ENCODE measurements at regions not wholly inside any gene's neighbourhood (a gene's known extent, or its start where the extent isn't known, plus 50 kb on each side); places are given as distances from the start of the nearest gene placed in this dataset.

DNA sequence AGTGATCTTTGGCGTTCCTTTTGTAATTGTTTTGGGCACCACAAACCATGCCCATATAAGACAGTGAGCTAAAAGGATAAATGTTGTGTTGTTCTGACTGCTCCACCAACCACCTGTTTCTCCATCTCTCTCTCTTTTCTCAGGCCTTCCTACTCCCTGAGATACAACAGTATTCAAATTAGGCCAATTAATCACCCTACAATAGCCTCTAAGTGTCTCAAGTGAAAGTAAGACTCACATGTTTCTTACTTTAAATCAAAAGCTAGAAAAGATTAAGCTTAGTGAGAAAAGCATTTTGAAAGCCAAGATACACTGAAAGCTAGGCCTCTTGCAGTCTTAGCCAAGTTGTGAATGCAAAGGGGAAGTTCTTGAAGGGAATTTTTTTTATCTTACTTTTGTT, 268.8 kb upstream of the NREP start:
- no peak for DNase-seq (ENCODE audit: low read depth)

DNA sequence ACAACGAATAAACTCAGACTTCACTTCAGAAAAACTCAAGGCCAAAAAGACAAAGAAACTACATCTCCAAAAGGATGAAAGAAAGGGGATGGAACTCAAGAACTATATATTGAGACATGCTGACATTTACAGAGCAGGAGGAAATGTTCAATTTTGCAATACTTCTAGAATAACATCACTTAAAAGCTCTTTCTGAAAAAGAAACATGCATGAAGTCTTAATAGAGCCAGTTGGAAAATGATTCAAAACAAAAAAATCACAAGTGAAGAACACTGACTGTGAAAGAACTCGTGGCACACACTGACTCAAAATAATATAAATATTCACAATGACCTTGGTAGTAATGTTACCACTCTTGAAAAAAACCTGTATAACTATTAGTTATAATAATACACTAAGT, 267.8 kb upstream of the NREP start:
- no peak for DNase-seq (ENCODE audit: low read depth)

DNA sequence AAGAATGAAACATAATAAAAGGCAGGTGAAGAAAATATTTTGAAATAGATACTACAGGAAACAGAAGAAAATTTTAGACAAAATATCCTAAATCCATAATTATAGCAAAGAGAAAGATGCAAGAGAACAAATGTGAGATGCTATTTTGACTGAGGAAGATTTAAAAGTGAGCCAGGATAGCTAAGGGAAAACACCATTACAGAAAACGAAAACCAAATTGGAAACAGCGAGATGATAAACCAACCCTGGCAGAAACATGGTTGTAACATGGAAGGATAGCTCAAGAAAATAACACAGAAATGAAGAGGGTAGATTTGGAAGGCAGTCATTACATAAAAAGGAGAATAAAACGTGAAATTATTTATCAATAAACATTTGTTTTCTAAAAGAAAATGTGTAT, 267.2 kb upstream of the NREP start:
- DNase-seq (ENCODE audit: low read depth): no peak

DNA sequence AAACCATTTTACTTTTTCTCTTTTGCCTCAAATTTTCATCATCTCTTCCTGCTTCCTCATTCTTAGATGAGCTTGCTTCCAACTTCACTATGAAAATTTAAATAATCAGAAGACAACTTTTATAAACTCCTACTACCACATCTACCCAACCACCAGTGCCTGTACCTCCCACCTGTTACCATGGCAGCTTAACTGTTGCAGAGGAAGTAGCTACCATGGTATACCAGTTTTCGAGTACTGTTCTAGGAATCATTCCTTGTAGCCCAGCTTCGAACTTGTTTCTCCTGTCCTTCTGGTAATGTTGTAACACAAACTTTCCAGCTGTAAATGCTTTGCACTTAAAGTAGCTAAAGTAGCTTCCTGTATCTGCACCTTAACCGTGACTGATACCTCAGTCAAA, 266.8 kb upstream of the NREP start:
- no peak for DNase-seq (ENCODE audit: low read depth)

DNA sequence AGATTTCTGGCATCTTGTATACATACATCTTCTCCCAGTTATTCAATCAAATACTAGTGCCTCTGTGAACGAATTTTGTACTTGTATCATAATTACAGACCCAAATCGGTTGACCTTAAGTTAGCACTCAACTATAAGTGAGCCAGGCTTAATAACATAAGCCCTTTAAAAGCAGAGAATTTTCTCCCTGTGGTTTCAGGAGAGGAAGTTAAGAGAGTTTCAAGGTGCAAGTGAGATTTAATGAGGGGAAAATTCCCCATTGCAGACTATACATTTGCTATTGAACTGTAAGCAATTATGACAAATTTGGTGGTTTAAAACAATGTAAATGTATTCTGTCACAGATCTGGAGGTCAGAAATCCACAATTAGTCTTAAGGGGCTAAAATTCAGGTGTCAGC, 261.9 kb upstream of the NREP start:
- DNase-seq (ENCODE audit: low read depth): no peak

DNA sequence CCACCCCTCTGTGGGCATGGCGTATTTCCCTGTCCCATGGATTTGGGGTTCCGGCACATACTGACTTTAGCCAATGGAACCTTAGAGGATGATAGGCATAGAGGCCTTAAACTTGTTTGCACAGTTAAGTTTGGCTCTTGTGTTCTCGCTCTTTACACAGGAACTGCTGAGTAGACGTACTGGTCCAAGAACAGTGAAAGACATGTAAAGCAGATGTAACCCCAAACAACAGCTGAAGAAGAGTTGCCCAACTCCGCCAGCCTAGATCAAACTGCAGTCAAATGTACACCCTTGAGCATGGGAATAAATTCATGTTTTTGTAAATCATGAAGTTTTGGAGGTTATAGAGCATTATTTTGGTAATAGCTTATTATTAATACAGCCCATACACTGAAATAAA, 260.0 kb upstream of the NREP start:
- no peak for DNase-seq (ENCODE audit: low read depth)

DNA sequence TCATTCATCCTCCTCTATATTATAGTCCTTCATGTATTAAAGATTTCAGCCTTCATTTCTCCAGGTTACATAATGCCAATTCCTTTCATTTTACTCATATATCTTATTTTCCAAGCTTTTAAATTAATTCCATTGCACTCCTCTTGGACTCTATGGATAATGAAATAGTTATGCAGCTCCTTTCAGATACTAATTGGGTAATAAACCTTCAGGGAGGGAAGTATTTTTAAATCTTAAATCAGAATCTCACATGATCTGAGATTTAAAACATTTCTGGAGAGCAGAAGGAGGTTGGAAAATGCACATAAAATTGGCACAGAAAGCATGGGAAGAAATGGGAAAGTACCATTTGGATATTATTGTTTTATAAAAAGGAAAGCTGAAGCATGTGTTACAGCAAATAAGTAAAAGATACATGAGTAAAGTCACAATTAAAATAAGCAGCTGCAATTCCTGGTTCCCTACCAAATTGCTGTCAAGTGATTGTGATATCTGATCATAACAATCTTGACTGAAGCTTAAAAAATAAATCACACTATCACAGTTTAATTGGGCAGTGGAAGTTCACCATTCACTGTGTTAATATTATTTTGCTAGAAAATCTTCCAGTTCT, 257.9 kb upstream of the NREP start:
- no peak for DNase-seq (ENCODE audit: low read depth)

DNA sequence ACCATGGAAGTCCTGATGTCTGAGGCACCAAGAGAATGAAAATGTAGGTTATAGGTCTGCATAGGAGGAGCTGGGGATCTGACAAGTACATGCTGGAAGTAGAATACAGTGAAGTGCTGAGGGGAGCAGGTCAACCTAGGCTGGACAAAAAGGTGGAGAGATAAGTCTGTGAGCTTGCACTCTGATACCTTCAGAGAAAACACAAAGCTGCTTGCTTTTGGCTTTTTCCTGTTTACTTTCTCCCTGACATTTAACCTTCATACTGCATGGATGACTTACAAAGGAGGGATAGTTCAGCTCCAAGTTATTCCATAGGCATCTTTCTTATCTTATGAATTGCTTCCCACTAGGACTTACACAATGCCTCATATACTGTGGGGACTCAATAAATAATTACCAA, 256.7 kb upstream of the NREP start:
- no peak for DNase-seq (ENCODE audit: low read depth)

DNA sequence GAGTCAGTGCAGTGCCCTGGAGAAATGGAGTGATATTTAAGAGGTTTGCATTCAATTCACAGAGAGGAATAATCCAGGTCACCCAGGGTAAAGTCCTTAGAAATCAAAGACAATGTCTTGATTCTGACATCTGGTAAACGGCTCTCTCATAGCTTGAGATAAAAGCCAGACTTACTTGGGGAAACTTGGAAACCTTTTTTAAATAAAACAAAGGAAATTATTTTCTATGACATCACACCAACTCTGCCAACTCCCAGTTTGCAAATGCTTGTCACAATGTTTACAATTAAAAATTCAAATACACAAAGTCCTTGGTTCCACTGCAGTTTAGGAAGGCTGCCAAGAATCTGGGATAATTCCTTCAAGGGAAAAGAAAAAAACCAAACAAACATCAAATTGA, 255.1 kb upstream of the NREP start:
- no peak for DNase-seq (ENCODE audit: low read depth)

DNA sequence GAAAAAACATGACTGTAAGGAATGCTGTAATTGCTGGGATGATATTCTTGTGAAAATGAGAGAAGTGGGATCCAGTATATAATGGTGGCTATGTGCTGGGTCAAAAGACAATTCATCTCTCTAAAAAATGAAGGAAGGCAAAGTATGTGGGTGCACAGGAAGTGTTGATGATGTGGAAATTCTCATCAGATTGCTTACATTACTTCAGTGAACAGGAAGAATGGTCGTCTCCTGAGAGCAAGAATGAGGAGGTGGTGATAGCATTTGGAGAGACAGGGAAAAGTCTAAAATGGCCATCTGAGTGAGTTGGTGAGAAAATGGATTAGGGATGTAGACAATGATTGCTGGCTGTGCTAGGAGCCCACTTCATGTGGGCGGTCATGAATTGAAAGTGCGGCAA, 253.5 kb upstream of the NREP start:
- DNase-seq (ENCODE audit: low read depth): no peak

DNA sequence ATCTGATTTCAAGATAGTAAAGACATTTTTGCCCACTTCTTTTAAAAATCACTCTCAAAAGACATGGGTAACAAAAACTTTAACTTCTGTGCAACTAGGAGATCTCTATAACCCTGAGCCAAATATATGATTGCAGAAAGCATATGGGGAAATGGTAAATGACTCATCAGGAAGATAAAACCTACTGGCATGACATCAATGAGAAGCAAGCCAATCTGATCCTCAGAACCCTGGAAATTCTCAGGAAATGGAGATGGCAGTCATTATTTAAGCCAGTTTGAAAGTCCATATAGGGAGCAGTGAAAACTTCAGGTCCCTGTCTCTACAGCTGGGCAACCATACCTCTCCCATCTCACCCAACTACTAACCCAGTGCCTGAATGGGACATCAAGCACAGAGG, 249.7 kb upstream of the NREP start:
- no peak for DNase-seq (ENCODE audit: low read depth)

DNA sequence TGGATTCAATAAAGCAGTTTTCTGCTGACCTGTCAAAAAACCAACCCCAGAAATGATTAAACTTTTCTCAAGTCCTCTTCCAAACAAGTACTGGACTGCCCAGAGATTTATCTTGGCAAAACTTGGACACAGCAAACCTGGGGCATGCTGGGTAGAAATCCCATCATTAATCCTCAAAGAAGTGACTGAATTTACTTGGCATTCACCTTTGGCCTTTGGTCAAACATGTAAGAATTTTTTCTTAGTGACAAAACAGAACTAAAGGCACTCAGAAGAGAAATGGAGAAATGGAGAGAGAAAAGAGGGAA, 248.6 kb upstream of the NREP start:
- peak; percentile 35 for DNase-seq (ENCODE audit: low read depth)

DNA sequence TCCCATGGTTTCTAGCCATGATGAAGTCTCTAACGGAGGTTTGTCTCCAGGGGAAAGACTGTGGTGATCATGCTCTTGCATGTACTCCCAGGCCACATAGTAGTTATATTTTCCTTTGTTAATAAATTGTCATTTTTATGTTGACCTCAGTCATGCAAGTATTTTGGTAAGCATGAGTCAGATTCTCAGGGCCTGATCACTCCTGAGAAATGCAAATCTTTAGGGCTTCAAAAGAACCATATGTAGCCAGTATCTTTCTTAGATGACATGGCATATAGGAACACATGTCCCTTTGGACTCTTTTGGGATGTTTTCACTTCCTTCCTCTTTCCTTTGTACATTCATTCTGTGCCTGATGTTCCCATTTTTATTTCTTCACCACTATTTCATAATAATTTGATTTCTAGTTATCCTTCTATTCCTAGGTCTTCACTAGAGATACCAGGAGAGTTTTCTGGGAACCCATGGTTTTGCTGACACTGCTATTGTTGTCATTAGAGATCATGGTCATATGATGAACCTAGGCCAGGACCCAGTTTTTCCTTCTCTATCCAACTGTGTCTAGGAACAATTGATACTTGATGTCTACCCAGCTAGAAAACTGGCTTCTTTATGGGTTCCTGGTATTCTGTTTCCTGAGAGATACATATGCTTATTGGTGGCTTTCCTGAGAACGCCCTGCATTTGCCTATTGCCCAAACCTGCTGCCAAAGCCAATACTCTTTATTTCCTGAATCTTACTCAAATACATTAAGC, 248.1 kb upstream of the NREP start:
- DNase-seq (ENCODE audit: low read depth): no peak

DNA sequence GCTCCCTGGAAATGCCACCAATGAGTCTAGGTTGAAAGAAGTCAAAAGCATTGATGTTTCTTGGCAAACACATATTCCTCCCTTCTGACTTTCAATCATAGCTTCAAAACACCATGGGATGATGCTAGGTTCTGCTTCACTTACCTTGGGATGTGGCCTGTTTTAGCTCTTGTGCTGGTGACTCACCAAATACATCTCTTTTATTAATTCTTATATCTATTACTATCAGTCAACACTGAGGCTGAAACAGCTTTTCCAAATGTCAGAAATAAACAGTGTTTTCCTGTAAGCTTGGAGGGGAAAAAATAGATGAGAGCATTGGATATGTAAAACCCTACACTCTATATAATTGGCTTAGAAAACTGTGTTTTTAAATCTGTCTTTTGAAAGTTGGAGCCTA, 245.4 kb upstream of the NREP start:
- no peak for DNase-seq (ENCODE audit: low read depth)

DNA sequence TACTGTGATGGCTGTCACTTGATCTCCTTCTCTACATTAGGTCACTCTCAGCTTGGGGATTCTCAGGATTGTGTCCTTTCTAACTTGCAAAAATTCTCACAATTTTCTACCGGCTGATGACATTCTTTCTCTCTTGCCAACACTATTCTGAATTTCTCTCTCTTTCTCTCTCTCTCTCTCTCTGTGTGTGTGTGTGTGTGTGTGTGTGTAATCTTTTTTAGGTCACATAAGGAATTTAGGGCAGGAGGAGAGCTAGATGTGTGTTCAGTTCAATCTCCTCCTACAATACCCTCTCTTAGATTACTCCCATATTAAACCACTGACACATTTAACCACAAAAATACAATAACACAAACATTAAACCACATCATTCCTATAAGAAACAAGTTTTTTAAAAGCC, 242.3 kb upstream of the NREP start:
- DNase-seq (ENCODE audit: low read depth): no peak

DNA sequence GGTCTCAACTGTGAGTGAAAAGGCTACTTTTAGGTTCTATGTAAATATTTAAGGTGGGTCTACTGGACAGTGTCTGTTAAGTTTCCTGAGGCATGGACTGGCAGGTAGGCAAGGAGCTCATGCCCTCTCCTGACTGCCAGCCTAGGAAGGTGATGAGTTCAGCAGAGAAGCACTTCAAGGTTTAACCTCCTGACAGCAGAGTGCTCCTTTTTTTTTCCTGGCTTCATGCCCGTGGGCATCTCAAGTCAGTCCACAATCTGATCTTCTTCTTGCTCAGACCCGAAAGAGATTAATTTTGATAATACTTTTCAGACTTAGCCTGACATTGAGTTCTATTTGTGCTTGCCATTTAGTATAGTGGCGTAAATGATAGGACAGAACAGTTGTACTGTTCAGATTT, 241.9 kb upstream of the NREP start:
- no peak for DNase-seq (ENCODE audit: low read depth)

DNA sequence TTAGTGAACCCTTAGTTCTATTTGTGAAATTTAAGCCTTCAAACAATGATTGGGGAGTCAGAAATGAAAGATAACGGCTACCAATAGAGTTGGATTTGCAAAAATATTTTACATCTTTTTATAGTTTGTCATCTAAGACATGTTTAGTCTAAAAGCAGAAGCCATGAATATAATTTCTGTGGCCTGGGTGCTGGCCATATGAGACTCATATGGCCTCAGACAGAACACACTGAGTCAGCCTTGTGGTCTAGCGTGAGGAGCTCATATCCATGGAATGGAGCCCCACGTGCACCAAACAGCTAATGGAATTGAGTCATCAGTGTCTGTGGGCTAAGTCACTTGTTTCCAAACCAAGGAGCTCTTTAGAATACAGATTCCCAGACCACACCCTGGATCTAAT, 240.7 kb upstream of the NREP start:
- DNase-seq (ENCODE audit: low read depth): peak; percentile 95

DNA sequence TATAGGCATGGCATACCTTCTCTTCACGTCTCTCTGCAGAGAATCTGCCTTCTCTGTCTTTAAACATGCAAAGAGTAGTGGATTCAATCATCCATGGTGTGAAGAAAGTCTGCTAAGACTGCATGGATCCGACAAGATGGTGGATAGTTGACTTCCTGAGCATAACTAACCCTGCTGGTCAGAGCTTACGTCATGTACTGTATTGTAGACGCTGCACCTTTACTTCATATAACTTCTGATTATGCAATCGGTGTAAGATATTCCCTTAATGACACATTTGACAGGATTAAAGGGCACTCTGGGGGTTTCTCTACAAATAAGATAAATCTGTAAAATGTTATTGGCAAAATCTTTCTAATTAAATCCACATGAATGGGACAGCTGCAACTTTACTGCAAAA, 240.3 kb upstream of the NREP start:
- DNase-seq (ENCODE audit: low read depth): peak; percentile 35

DNA sequence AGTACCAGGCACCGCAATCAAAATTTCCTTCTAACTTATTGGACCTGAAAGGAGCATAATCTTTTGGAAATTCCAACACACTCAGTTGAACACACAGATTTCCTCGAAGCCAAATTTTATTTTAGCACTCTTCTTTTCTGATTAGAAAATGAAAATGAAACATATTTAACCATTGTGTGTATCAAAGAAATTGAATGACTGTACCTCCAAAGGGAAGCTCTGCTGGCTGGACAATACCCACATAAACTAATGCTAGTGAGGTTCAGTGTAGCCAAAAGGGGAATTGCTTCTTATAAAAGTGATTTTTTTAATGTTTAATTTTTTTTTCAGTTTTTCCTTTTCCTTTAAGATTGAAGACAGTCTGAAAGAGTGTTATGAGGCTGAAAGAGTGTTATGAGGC, 239.6 kb upstream of the NREP start:
- DNase-seq (ENCODE audit: low read depth): no peak

DNA sequence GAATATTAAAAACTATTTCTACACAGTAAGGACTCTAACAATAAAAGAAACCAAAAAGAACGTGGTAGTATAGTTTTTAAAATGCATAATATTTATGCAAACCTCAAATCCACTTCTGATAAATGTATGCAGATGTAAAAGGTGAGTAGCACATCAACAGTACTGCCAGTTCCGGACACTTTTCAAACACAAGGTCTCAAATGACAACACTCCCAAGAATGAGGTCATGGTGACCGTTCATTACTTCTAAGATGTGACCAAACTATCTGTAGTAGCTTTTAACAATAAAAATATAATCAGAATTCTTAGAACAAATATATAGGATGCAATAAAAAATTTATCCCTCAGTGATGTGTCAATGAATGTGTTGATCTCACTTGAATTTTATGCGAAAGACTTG, 238.7 kb upstream of the NREP start:
- no peak for DNase-seq (ENCODE audit: low read depth)

DNA sequence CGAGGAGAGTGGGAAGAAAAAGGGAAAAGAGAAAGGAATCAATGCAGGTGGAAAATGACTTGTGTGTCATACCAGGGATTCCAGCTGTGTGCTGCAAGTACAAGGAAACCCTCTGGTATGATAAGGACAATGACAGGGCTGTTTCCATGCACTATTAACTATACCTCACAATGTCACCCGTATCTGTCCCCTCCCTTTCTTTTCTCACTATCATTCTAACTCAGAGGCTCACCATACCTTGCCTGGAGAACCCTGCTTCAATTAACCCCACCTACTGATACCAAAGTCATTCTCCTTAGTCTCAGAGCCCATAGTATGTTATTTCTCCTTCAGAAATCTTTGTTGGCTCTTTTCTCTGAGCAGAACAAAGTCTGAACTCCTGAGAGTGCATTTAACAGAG, 236.2 kb upstream of the NREP start:
- DNase-seq (ENCODE audit: low read depth): no peak

DNA sequence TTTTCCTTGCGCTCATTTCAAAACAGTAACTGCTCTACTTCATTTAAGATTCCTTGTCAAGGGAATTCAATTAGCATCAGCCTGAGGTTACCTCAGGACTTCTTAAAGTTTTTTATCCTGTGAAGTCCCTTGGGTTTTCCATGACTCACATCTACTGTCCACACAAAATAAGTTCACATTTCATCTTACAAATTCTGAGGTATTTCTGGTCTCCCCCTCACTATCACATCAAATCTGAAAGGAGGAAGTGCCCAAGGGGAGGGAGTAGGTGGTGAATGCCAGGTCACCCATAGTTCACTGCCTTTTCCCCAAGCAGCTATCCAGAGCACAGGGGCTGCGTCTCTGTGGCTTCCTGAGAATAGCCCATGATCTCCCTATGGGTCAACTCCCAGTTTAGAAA, 227.1 kb upstream of the NREP start:
- DNase-seq (ENCODE audit: low read depth): no peak

DNA sequence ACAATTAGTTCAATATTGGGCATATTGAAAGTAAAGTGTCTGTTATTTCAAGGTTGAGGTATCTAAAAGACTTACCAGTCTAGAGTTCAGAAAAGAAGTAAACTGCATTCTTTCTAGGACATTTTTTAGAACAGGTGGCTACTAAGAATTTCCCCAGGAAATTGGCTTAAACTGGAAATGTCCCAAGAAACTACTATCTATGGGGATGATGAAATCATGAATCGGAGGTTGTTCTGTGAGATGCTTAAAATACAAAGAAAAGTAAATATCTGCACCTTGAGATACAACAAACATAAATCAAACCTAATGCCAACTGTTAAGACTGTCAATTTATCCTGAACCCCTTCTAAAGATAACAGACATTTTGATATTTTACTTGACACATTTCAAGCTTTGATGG, 226.5 kb upstream of the NREP start:
- no peak for DNase-seq (ENCODE audit: low read depth)

DNA sequence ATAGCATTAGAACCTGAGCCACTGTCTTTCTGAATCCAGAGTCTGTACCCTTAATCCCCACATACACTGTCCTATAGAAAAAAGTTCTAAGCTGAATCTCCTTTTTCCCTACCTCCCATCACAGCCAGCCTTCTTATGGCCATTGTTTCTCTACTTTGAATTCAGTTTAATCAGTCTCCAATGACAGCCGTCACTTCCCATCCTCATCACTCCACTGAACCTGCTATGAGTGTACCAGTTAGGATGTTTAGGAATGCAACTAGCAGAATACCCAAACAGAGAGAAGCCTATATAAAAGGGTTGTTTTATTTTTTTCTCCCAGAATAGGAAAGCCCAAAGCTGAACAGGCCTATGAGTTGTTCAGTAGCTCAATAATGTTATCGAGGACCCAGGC, 220.4 kb upstream of the NREP start:
- no peak for DNase-seq (ENCODE audit: low read depth)

Measured in fibroblast of the conjunctiva (primary cell).